HG02678 (cell line): ENCODE measurements at regions not wholly inside any gene's neighbourhood (a gene's known extent, or its start where the extent isn't known, plus 50 kb on each side); places are given as distances from the start of the nearest gene placed in this dataset.

Experiments
- ATAC-seq: cut with Tn5 transposase; IDR thresholded peaks from one replicate; pipeline ENCODE4 v1.9.1; 2021; ENCODE audit warnings: mild to moderate bottlenecking, moderate library complexity; ENCODE audit not compliant: unreplicated experiment

DNA sequence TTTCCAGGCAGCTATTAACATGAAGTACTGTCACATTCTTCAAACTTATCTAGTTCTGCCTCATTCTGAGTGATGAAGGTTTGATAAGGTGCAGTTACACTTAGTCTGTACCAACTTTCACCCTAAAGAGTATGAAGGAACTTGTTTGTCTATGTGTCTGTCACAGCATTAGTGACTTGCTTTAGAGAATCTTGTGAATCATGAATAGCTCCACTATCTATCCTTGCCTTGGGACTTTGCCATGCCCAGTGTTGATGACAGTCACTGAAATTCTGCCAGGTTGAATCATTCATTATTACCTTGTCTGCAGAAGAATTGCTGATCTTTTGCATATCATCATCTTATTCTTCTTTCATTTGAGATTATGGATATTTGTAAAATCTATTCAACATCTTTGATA is 50.9 kb upstream of the A1CF start:
- no peak for ATAC-seq

GRCh38 chr10:50937230-50937907 is 51.9 kb upstream of the A1CF start:
- ATAC-seq, result no peak

GRCh38 chr10:50941629-50942028 is 56.2 kb upstream of the A1CF start:
- ATAC-seq, result no peak

DNA sequence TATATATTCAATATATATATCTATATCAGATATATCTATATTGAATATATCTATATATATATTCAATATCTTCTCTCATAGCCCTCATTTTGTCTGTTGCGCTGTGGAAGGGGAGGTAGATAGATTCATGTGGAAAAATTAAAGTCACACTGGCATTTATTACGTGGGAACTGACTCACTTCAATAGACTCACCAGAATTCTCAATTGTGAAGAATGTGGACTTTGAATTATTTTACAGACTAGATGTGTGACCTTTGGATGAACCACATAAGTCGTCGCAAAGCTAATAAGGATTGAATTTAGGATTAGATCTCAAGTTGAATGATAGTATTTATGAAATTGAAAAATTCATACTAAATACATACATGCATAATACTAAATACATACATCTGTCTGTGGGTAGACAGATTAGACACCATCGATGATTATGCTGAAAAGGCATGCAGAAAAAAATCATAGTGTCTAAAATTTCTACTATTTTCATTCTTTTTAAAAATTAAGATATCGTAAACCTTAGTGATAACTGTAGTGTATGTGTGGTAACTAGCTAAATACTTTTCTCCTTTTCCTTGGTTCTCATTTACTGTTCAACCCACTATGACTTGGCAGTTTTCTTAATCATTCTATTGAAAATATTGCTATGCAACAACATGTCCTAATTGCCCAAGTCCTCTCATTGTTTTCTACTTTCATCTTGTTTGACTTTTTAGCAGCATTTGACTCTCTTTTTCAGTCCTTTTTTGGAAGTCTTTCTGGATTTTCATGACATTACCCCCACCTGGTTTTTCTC is 61.8 kb upstream of the A1CF start:
- no peak for ATAC-seq

- no peak for ATAC-seq
Measured at GRCh38 chr10:50951365-50951764, 65.9 kb upstream of the A1CF start.

GRCh38 chr10:50961297-50961696 is 75.9 kb upstream of the A1CF start:
- ATAC-seq, result no peak

GRCh38 chr10:50963063-50963462 is 77.6 kb upstream of the A1CF start:
- ATAC-seq, result no peak

- no peak for ATAC-seq
Measured at GRCh38 chr10:50968386-50969091, 83.1 kb upstream of the A1CF start.

DNA sequence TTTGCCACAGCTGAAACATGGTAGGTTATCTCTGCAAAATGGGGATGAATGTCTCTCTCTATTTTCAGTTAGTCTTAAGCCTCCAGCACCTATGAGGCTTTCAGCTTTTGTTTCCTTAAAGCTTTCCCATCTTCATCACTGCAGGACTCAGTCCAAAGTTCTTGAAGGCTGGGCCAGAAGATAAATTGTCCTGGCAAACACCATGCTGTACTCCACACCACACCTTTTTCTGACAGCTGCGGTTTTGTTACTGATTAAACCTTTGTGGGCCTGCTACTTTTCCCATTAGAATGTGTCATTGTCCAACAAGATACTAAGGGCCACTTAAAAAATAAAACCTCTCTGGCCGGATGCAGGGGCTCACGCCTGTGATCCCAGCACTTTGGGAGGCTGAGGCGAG is 87.2 kb upstream of the A1CF start:
- ATAC-seq, result no peak

DNA sequence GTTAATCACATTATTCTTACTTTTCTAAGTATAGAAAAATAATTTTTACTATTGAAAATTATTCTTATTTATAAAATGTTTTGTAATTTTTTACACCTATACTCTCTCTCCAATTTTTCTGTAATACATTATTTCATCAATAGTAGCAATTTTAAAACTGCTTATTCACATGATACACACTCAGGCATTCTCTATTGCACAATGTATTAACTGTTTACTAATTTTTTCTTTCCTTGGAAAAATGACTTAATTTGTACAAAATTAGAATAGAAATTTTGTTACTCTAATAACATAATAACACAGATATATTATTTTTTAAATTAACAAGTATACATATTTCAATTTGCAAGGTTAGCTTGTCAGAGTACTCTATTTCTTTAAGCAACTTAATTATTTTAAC is 92.9 kb upstream of the PRKG1 start:
- no peak for ATAC-seq

DNA sequence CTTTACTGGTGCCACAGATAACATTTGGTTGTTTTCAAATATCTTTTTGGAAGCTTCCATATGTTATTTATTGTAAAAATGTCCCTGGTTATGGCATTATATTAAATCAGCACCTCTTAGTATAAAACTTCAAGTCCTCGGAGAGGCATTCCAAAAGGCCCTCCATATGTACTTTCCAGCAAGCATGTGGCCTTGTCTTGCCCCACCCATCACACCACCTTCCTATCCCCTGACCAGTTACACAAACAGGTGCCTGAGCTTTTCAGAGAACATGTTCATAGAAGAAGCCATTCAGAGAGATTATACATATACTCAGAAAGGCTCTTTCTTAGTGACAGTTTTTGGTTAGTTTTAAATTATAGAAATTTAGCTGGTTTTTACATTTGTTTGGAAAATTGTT is 92.4 kb upstream of the PRKG1 start:
- no peak for ATAC-seq

- no peak for ATAC-seq
Measured at GRCh38 chr10:50982989-50983388, 91.3 kb upstream of the PRKG1 start.

GRCh38 chr10:50987934-50988333 is 86.4 kb upstream of the PRKG1 start:
- ATAC-seq, result no peak

DNA sequence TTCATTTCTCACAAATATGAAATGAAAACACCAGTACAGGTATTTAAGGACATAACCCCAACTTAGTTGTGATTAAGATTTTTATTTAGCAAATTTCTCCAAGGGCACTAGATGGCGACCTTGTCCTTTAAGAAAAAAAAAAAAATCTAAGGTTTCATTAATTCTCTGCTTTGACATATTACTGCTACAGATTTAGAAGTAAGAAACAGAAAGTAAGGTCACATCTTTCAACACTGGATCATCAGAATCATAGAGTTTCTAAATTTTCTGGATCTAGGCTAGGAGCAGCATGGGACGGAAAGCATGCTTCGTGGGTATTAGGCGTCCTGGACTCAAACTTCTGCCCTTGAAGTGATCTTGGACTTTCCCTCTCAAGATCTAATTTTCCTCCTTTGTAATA is 85.5 kb upstream of the PRKG1 start:
- no peak for ATAC-seq

GRCh38 chr10:50990568-50991455 is 83.5 kb upstream of the PRKG1 start:
- ATAC-seq, result no peak

DNA sequence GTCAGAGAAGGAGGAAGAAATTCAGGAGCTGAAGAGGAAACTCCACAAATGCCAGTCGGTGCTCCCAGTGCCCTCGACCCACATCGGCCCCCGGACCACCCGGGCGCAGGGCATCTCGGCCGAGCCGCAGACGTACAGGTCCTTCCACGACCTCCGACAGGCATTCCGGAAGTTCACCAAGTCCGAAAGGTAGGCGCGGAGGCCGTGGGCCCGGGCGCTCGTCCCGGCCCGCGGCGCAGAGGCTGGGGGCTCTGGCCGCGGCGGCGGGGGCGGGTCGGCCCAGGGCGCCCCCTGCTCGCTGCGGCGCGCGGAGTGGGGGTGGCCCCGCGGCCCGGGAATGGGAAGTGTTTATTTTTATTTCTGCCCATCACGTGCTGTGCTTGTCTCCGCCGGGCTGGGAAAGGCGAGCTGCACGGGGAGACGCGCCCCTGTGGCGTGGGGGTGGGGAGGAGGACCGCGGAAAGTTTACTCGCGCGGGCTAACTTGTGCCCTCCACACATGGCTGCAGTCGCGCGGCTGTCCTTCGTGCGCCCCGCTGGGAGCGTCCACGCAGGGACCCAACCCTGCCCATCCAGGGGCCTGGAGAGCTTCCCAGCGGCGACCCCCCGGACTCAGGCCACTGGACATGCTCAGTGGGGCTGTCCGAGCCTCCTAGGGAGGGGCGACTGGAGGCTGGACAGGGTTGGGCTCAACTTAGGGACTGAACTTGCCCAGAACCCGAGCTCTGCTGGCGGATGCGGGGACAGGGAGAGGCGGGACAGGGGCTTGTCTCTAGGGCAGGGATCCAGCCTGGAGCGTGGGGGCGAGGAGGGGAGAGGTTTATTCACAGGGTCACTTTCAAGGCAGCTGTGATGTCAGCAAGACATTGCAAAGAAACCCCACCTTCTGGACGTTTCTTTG is 82.6 kb upstream of the PRKG1 start:
- ATAC-seq, result no peak

GRCh38 chr10:50992356-50992901 is 81.9 kb upstream of the PRKG1 start:
- ATAC-seq, result no peak

- no peak for ATAC-seq
Measured at GRCh38 chr10:50992972-50993766, 81.1 kb upstream of the PRKG1 start.

- no peak for ATAC-seq
Measured at GRCh38 chr10:50993771-50994251, 80.5 kb upstream of the PRKG1 start.
